HT1080 (cell line): ENCODE measurements at regions not wholly inside any gene's neighbourhood (a gene's known extent, or its start where the extent isn't known, plus 50 kb on each side); places are given as distances from the start of the nearest gene placed in this dataset.

ENCODE experiments used
- DNase-seq: peaks from one replicate; pipeline ENCODE4 v3.0.0-alpha.2; 2015; ENCODE audit warnings: low read depth

DNA sequence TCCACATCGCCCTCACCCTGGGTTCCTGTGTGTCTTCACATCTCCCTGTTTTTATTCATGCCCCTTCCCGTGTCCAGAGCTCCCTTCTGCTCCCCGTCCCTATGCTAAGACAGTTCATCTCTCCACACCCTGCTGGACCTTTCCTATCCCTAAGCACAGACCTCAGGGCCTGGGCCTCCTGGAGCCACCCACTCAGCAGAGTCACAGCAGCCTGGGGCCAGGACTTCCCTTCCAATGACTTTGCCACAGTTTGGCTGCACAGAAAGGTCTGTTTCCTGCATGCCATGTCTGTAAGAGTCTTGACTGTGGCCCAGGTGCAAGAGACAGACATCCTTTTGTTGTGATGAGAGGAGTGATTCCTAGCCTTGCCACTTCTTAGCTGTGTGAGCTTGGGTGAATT lies 470.7 kb downstream of the TSHZ3 start:
- DNase-seq, result no peak

DNA sequence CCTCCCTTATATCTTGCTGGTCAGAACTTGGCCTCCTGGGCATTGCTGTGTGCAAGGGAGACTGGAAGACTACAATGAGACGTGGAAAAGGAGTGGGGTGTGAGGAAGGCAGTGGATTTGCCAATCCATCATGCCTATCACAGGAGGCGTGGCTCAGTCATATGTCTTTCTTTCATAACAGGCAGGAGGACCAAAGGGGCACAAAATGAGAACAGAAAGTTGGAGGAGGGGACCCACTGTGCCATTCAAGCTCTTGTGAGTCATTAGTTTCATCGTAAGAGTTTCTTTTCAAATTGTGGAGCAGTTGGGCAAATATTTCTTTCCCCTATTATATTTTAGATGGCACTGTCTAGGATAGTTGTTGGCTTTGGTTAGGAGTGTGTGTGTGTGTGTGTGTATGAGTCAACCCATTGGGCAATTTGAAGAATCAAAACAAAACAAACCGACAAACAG lies 471.5 kb downstream of the TSHZ3 start:
- DNase-seq, result no peak

DNA sequence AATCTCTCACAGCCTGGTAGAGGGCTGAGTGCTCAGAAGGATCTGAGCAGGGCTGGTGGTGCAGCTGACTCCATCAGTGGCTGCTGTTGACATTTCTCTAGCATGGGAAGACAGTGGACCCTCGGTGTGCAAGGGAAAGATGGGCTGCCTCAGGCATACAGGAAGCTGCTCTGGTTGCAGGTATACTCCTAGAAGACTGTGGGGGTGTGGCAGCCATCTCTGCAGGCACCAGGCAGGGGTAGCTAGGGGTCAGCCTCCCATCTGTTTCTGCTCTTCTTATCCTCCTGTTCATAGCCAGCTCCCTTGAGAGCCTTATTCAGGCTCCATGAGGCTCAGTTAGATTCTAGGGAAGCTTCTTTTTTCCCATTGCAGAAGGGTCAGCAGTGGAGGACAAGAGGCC lies 475.5 kb downstream of the TSHZ3 start:
- no peak for DNase-seq

DNA sequence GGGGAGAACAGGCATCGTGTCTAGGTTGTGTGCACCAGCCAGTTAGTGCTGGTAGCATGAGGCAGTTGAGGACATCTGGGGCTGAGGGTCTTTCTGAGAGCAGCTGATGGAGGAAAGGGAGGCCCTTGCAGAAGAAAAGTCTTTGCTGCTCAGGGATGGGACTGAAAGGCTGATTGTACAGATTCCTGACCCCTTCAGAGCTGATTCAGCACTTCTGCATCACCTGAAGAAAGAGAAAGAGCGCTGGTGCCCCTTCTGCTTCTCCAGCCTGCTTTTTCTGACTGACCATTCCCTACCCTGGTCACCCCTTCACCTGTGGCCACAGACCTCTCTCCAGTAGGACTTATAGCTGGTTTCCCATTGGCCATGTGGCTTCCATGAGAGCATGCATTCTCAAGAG lies 476.2 kb downstream of the TSHZ3 start:
- DNase-seq, result no peak

DNA sequence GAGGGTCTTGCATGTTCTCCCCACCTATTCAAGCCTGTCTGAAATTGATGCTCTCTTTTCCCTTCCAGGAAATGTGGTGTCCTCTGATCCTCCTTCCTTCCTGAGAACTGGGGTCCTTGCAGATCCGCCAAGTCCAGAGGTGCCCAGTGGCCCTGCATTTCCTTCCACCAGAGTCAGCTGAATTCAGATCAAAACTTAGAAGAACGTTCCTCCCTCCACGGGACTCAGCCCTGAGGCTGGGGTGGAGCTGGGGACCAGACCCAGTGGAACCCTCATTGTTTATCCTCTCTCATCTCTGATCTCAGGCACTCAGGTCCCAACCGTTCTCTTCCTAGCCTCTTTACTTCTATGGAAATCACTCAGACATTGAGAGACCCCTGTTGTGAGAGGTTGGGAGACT lies 477.3 kb downstream of the TSHZ3 start:
- no peak for DNase-seq

DNA sequence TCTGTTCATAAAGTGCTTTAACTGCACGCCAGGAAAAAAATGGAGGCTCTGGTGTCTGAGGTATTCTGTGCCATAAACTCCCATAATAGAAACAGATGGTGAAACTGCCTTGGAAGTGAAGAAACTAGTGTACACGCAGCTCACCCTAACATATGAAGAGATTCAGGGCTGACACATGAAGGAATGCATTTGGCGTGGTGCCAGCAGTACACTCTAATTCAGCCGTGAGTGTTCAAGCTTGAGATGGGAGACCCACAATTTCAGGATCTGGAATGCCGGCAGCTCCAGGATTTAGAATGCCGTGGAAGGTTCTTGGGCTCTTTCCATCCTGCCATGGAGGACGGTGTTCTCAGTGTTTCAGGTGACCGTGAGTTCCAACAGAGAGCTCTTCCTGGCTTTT lies 478.4 kb downstream of the TSHZ3 start:
- no peak for DNase-seq

DNA sequence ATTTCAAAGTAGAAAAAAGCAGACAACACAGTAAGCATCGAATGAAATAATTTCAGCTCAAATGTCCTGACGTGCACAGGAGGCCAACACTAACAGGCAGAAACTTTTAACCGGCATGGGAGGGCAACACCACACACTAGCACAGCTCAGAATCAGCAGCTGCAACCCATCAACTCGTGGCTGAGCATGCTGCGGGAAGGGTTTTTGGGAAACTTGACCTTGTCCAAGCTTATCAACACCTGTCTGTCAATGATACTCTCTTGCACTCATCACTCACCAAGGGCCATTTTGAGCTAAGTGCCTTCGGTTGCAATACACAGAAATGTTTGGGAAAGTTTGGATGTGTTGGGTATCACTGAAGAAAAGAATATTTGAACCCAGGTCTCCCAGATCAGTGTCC lies 483.7 kb downstream of the TSHZ3 start:
- DNase-seq, result no peak

DNA sequence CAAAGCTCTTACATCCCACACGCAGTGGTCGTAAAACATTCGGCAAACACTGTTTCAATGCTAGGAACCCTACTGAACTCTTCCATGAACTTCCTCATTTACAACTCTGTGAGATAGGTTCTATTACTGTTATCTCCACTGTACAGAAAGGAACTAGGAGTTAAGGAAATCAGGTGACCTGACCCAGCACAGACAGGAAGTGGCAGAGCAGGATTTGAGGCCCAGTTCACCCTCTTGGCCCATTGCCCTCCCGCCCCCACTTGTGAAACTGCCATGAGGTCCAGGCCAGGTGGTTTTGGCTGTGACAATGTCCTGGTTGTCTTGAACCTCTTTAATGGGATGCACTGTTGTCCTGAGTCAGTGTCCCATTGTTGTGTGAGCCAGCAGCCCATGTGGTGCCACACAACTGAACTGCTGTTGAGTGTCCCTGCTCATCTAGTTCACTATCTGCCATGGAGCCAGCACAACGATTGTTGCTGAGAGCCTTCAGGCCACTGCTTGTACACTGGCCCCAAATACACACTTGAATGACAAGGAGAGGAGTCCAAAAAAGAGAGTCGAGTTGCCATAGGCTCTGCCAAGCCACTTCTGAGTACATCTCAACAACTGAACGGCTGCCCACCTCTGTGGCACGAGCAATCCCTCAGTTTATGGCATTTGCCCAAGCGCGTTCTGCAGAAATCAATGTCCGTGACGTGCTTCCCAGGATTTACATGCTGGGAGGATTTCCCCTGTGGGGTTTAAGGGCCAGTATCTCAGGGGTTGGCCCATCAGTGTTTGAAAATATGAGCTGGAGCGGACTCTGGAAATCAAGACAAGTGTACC lies 484.6 kb downstream of the TSHZ3 start:
- DNase-seq, result no peak

DNA sequence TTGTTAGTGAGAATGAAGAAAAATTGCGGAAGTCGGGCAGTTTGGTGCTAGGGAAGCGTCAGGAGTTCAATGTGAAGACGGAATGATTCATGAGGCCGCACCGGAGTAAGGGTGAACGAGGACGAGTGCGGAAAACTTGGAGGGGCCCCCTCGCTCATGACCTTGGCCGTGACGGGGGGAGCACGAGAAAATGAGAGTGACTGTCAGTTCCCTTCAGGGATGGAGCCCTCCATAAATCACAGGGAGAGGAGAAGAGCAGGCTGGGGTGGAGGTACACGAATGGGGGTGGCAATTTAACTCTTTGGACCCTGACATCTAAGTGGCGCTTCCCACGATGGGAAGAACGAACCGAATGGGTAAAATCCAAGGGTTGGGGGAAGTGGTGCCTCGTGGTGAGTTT lies 486.4 kb downstream of the TSHZ3 start:
- no peak for DNase-seq

DNA sequence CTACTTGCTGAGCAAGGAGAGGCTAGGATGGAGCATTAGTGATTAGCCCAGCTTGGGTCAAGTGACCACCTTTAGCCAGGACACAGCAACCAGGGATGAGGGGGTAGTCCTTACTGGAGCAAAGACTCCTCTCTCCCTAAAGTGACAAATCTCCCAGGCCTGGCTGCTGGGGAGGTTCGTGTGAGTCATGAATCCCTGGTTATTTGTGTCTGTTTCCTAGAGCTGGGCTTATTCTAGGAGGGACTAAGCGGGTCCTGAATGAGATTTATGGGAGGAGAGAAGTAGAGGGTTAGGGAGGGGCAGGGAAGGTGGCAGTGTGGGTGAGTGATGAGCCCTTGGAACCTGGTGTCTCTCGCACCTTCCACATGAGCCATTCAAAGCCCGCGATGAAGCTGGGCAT lies 487.3 kb downstream of the TSHZ3 start:
- no peak for DNase-seq

DNA sequence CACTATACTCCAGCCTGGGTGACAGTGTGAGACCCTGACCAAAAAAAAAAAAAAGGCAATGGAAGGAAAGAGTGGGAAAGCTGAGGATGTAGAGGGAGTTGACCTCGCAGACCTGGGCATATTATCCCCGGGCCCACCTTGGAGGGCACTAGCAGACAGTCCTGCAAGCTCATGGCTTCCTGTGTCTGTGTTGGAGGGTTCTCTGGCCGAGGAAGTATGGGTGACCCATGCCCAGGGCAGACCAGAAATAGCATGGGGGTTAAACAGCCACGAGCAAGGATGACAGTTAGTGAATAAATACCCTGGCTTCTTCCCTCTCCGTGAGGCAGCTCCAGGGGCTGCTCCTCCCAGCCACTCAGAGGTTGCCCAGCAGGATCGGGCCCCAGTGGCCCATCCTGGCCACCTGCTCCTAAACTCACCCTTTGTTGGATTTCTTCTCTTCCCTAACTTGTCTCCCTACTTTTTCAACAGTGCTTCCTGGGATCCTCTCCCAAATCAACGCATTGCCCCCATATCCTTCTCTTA lies 485.8 kb downstream of the ZNF536 start:
- no peak for DNase-seq

DNA sequence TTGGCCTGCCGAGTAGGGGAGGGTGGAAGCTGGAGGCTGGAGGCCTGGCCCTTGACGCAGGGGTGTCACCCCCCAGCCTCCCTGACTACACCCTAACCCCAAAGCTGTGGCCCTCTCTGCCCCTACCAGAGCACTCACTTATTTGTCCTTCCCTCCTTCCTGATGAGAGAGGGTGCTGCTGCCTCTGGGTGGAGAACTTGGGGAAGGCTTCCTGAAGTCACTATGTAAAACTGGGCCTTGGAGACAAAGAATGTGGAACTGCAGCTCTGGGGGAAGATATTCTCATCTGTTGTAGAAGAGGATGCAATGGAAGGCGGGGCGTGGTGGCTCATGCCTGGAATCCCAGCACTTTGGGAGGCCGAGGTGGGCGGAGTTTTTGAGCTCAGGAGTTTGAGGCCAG lies 485.2 kb downstream of the ZNF536 start:
- no peak for DNase-seq

DNA sequence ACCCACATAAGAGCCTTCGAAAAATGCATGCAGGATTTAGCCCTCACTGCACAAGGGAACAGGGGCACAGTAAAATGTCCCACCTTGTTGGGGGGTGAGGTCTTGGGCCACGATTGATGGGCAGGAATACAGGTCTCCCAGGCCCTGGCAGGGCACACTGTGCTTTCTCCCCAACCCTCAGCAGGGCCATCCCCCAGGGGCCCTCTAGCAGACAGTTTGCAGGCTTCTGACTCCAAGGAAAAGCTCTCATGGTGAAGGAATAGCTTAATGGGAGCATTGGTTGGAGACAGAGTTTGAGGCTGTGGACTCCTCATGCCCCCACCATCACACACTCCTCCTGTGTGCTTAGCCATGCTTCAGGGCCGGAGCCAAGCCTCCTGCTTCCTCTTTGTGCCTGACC lies 484.6 kb downstream of the ZNF536 start:
- DNase-seq, result no peak

DNA sequence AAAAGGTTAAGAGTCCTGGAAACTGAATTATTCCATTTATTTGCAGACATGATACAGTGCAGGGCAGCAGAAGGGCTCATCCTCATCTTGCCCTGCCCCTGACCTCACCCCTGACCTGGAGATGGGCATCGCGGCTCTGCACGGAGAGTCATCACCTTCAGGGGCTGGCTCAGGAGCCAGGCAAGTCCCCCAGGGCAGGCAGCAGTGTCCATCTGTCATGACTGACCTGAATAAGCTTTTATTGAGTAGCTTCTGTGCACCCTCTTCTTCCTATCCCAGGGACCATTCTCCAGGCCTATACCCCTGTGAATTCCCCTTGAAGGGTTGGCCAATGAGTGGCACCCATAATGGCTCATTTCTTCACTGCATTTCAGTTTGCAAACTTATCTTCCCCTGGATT lies 484.2 kb downstream of the ZNF536 start:
- DNase-seq, result no peak

DNA sequence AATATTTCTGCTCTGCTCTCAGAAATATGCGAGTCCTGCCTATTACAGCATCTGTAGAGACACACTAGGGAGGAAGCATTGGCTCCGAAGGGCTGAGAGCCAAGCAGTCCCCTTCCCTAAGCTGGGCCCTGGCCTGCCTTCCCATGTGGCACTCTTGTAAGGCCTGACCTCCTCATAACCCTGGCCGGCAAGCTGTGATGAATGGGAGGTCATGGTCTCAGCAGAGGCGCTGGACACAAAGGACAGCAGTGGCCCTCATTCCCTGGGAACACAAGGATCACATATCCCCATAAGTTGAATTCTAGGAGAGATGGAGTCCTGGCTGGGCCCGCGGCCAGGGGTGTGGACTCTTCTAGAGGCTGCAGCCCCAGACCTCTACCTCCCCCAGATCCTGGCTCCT lies 483.3 kb downstream of the ZNF536 start:
- no peak for DNase-seq

DNA sequence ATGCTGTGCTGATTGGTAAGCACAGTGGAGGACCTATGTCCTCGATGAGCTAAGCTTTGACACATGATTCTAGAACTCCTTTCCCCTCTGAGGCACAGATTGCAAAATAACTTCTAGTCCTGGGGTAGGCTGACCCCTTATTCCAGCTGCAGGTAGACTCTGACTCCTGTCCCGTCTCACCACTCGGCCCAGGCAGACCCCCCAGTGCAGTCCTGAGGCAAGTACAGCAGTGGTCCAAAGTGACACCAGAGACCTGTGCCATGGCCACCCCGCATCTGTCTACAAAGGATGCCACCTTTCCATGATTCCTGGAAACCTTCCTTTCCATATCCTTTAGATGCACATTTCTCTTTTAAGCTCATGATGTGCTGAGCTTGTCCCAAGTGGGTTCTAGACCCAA lies 482.5 kb downstream of the ZNF536 start:
- no peak for DNase-seq

DNA sequence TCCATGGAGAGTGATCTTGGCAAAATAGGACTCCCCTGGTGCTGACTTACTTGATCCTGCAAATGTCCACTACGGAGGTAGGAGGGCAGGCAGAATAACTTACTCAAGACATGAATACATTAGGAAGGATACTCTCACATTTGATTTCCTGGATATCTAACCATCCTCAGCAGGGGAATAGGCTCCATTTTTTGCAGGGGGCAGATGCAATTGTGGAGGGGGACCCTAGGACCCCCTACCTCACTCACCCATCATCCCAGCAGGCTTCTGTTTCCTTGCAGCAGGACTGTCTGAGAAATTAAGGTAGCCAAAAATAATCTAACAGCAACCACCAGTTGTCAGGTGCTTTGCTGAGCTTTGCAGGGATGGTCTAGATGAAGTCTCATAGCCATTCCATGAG lies 482.0 kb downstream of the ZNF536 start:
- no peak for DNase-seq

DNA sequence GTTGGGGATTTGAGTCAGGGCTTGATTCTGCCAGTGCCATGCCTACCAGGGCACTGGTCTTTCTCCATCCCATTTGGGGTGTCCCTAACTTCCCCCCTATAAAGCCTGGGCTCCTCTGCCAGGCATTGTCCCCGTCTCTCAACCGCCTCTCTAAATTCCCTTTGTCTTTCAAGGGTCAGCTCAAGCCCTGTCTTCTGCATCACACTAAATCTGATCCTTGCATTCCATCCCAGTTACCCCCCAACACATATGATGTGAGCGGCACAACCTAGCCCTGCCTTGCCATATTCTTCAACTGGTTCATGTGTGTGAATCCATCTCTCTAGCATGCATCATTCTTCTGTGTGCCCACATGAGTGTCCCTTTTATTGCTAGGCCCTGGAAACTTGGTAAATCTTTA lies 480.9 kb downstream of the ZNF536 start:
- DNase-seq, result no peak

DNA sequence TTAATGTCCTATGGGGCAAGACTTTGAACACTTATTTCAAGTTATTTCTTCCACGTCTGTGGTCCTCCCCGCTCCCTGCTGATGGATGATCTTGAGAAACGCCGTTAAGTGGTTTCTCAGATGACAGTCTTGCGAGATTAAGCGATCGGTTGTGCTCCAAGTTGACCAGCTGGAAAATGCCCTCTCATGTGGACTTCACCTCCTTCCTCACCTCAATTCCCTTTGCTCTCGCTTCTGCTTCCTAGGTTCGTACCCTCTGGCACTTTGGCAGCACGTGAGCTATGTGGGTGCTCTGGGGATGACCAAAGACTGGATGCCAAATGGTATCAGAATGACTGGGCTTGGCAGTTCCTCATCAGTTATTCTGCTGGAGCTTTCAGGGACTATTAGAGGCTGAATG lies 480.0 kb downstream of the ZNF536 start:
- no peak for DNase-seq

DNA sequence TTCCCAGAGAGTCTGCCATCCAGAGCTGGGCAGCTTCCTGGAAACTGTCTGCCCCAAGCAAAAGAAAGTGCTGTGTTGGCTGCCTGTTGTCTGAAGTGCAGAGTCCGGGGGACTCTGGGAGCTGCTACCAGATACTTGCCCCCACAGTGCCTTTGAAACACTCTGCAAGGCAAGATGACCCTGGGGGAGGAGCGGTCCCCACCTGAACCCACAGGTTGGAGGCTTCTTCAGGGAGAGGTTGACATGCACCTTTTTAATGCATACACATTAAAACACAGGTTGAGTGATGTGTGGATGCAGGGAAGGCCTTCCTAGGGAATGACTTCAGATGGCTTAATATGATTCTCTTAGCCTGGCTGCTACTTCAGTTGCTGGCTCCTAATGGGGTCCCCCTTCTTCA lies 479.5 kb downstream of the ZNF536 start:
- DNase-seq, result no peak

DNA sequence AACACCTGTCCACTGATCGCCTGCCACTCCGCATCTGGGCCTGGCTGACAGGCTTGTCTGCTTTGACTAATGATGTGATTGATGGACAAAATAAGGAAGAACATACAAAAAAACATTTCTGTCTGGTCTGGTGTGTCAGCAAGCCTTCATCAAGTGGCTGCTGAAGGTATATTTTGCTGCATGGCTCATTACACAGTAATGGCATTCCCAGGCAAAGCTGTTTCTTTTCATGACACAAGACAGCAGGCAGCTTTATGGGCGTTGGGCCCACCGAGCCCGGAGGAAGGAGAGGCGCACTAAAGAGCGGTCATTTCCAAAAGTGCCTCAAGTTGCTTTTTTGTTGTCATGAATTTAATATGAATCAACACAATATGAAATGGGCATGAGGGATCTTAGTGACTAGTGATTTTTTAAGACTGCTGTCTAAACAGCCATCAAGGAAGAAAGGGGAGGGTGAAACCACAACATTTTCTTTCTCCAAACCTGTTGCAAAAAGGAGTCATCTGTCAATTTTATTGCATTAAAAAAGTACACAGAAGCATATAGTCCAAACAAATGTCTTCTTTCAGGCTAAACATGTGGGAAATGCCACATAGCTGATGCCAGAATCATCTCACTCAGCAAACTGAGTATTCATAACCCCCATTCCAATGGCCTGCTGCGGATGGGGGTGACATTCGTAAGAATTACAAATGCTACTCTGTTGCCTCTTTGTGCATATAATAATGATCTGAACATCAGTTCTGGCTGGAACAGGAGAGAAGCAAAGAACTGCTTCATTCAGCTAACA lies 476.6 kb downstream of the ZNF536 start:
- DNase-seq, result no peak

DNA sequence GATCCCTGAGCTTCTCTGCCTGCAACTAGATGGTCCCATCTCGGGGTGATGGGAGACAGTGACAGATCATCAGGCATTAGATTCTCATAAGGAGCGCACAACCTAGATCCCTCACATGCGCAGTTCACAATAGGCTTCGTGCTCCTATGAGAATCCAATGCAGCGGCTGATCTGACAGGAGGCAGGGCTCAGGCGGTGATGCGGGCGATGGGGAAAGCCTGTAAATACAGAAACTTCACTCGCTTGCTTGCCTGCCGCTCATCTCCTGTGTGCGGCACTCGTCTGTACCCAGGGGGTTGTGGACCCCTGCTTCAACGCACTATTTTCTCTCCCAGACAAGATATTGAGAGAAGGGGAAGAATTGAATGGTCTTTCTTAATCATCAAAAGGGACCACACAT lies 473.9 kb downstream of the ZNF536 start:
- no peak for DNase-seq

DNA sequence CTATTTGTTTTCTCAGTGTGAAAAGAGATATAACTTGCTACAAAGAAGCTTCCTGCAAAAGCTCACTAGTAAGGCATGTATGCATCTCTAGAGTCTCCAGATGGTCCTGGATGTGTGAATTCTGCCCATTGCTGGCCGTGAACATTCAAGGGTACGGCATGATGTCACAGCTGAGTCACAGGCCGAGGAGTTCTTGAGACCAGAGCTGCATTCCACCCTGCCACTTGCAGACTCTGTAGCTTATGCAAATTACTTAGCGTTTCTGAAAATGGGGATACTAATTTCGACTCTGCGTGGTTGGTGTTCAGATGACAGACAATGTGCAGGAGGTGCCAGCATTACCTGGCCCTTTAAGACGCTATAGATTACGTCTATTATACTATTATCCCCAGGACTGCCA lies 470.7 kb downstream of the ZNF536 start:
- no peak for DNase-seq
